ENCODE measurements at regions not wholly inside any gene's neighbourhood (a gene's known extent, or its start where the extent isn't known, plus 50 kb on each side); places are given as distances from the start of the nearest gene placed in this dataset.

GRCh38 chr11:111077530-111078322 is 167.8 kb upstream of the POU2AF2 start:
- Histone ChIP-seq H3K4me2 (ENCODE audit: control insufficient read depth, insufficient read depth) (no peak overlapping the region), H3K9me3 (replicated peaks; ENCODE audit: control insufficient read depth, insufficient read depth, low read length) (no peaks in the 10 kb centered on the region), H3K36me3 (ENCODE audit: control insufficient read depth in 2 of 2, insufficient read depth in 2 of 2, low read length in 1 of 2) (no peaks in the 10 kb centered on the region), H3K9ac (ENCODE audit: control insufficient read depth, insufficient read depth, low read length) (no peak overlapping the region), H3K27ac (ENCODE audit: control insufficient read depth, insufficient read depth) (no peak overlapping the region), H4K20me1 (ENCODE audit: control insufficient read depth, insufficient read depth) (no peaks in the 10 kb centered on the region), H2AFZ (ENCODE audit: control insufficient read depth, low read depth, low read length) (no peak overlapping the region), H3K79me2 (ENCODE audit: control insufficient read depth, insufficient read depth, low read length) (no peaks in the 10 kb centered on the region), H3K4me3 (no peak overlapping the region), H3K27me3 (replicated peaks in 1 of 2; ENCODE audit: control insufficient read depth in 2 of 2, insufficient read depth in 2 of 2, low read length in 1 of 2) (peaks cover 0 to 1% of the 10 kb centered on the region in 2 experiments; a peak in 1 of 4 replicates), H3K4me1 (ENCODE audit: control insufficient read depth, insufficient read depth, low read length) (no peaks in the 10 kb centered on the region)
- no TSS peak for BruUV-seq (replicated peaks)
- no peak for ATAC-seq
- SMC1A ChIA-PET (ENCODE audit: uncharacterized antibody, unreplicated experiment), result no interaction called here
- POLR2A ChIA-PET, result no interaction called here
- DNase-seq (ENCODE audit: low read depth, low spot score), result no peak
- intact Hi-C loops (cut with micrococcal nuclease; ENCODE audit: unreplicated experiment) (no loop called here), in situ Hi-C loops (cut with MboI) (no loop called here)
- WGBS (ENCODE audit: insufficient coverage, insufficient replicate concordance, low lambda C conversion rate, missing lambda C conversion rate), result 14% methylated on average over 3 of the region's 3 CpGs
- FAIRE-seq, result no peak
- no peak for TF ChIP-seq EGR1 (IDR thresholded peaks at IDR 0.05; ENCODE audit: borderline replicate concordance in 1 of 2, low read depth in 2 of 2, low read length in 2 of 2)
- no peak for TF ChIP-seq EZH2 (IDR thresholded peaks at IDR 0.05; ENCODE audit: borderline replicate concordance, control insufficient read depth, low read depth, low read length)
- no peak for TF ChIP-seq CBFB (IDR thresholded peaks at IDR 0.05; ENCODE audit: low read depth)
- TF ChIP-seq E2F8 (IDR thresholded peaks at IDR 0.05; ENCODE audit: low read depth, partially characterized antibody), result no peak
- no peak for TF ChIP-seq HSF1 (IDR thresholded peaks at IDR 0.05; ENCODE audit: low read depth, low read length)
- TF ChIP-seq SMARCA5 (IDR thresholded peaks at IDR 0.05), result no peak
- TF ChIP-seq RBBP5 (conservative IDR thresholded peaks at IDR 0.05), result no peak
- TF ChIP-seq TCF12 (IDR thresholded peaks at IDR 0.05; ENCODE audit: low read depth, low read length), result no peak
- CTCF ChIA-PET, result interaction anchor here (0.7 kb wide), 1 partner anchor 293 kb away, joined by 3 read pairs; no protein-coding TSS in a partner anchor
- RAD21 ChIA-PET (ENCODE audit: unreplicated experiment), result no interaction called here

Measured in GM12878 (cell line).